ENCODE measurements at regions not wholly inside any gene's neighbourhood (a gene's known extent, or its start where the extent isn't known, plus 50 kb on each side); places are given as distances from the start of the nearest gene placed in this dataset.

DNA sequence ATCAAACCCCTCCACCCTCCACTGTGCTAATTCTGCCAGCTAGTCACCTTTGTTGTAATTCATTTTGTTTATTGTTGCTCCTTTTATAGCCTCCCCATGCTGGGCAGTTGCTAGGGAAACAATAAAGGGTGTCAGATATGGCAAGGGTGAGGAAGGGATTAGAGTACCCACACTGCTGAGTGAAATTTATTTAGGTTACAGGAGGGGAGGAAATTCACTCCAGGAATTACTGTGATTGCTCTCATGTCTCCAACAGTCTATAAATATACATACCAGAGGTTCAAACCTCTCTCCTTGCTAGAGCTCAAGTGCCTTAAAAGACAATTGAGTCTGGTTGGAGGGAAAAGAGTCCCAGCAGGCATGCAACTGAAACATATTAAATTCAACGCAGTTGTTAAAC is 90.6 kb upstream of the ADGRF1 start:
- no peak for TF ChIP-seq TSHZ2 (CRISPR knock-in tag; IDR thresholded peaks at IDR 0.05)
- TF ChIP-seq ZNF8 (CRISPR knock-in tag; IDR thresholded peaks at IDR 0.05): no peak
- TF ChIP-seq PATZ1 (CRISPR knock-in tag; IDR thresholded peaks at IDR 0.05; ENCODE audit: borderline replicate concordance): no peak
- TF ChIP-seq RARB (CRISPR knock-in tag; IDR thresholded peaks at IDR 0.05): no peak
- no peak for TF ChIP-seq BACH2 (CRISPR knock-in tag; IDR thresholded peaks at IDR 0.05; ENCODE audit: borderline replicate concordance)
- TF ChIP-seq TOX (CRISPR knock-in tag; IDR thresholded peaks at IDR 0.05; ENCODE audit: borderline replicate concordance): no peak
- TF ChIP-seq ESRRG (CRISPR knock-in tag; IDR thresholded peaks at IDR 0.05): no peak

Data from SK-N-SH treated with all-trans-retinoic acid at 6 μM for 48 hours (cell line).